Erythroblast (primary cell): ENCODE measurements at regions not wholly inside any gene's neighbourhood (a gene's known extent, or its start where the extent isn't known, plus 50 kb on each side); places are given as distances from the start of the nearest gene placed in this dataset.

ENCODE experiments used
- DNase-seq, 2 experiments: peaks; one replicate each; lab custom pipeline; 2025; lab: John Stamatoyannopoulos, UW
- GATA1 ChIP-seq: IDR thresholded peaks from 2 replicates; pipeline ENCODE4 v1.6.1; 2011; ENCODE audit warnings: low read depth, mild to moderate bottlenecking, control low read depth, low read length, moderate library complexity
- POLR2A ChIP-seq: IDR thresholded peaks from 2 replicates; pipeline ENCODE4 v1.6.1; 2011; ENCODE audit warnings: mild to moderate bottlenecking, low read length

GRCh38 chr18:71018816-71019215 lies 730.0 kb downstream of the SOCS6 start:
- no peak for DNase-seq
- TF ChIP-seq GATA1 (no peak), POLR2A (no peak)

GRCh38 chr18:71012789-71013188 lies 723.9 kb downstream of the SOCS6 start:
- TF ChIP-seq GATA1 (no peak), POLR2A (no peak)
- DNase-seq, result no peak

GRCh38 chr18:71011389-71011788 lies 722.5 kb downstream of the SOCS6 start:
- TF ChIP-seq GATA1 (no peak), POLR2A (no peak)
- DNase-seq, result no peak

GRCh38 chr18:71008257-71008656 lies 719.4 kb downstream of the SOCS6 start:
- TF ChIP-seq POLR2A, result no peak
- peak; percentile 11 to 20 for DNase-seq

- DNase-seq, result no peak
- TF ChIP-seq GATA1, result no peak
- TF ChIP-seq POLR2A, result no peak
Observed at GRCh38 chr18:71001597-71001996, 712.8 kb downstream of the SOCS6 start.

GRCh38 chr18:70998490-70998889 lies 709.6 kb downstream of the SOCS6 start:
- TF ChIP-seq POLR2A (no peak), GATA1 (no peak)
- DNase-seq, result no peak

GRCh38 chr18:70994116-70994515 lies 705.3 kb downstream of the SOCS6 start:
- no peak for DNase-seq
- TF ChIP-seq GATA1, result no peak
- no peak for TF ChIP-seq POLR2A

- TF ChIP-seq GATA1 (no peak), POLR2A (no peak)
- DNase-seq, result no peak
Observed at GRCh38 chr18:70991577-70991976, 702.7 kb downstream of the SOCS6 start.

- TF ChIP-seq POLR2A, result no peak
- TF ChIP-seq GATA1, result no peak
- no peak for DNase-seq
Observed at GRCh38 chr18:70985948-70986347, 697.1 kb downstream of the SOCS6 start.

GRCh38 chr18:70982292-70982691 lies 693.4 kb downstream of the SOCS6 start:
- no peak for TF ChIP-seq POLR2A
- TF ChIP-seq GATA1, result no peak
- DNase-seq, result no peak

GRCh38 chr18:70981400-70982140 lies 692.7 kb downstream of the SOCS6 start:
- DNase-seq, result no peak
- TF ChIP-seq POLR2A (no peak), GATA1 (no peak)

GRCh38 chr18:70973626-70974025 lies 684.8 kb downstream of the SOCS6 start:
- no peak for DNase-seq
- TF ChIP-seq POLR2A (no peak), GATA1 (no peak)

GRCh38 chr18:70966419-70966818 lies 677.6 kb downstream of the SOCS6 start:
- TF ChIP-seq GATA1, result no peak
- no peak for DNase-seq

- no peak for DNase-seq
- no peak for TF ChIP-seq POLR2A
- no peak for TF ChIP-seq GATA1
Observed at GRCh38 chr18:70961939-70962338, 673.1 kb downstream of the SOCS6 start.

- no peak for DNase-seq
- no peak for TF ChIP-seq GATA1
- TF ChIP-seq POLR2A, result no peak
Observed at GRCh38 chr18:70956554-70956953, 667.7 kb downstream of the SOCS6 start.
